ENCODE measurements at regions not wholly inside any gene's neighbourhood (a gene's known extent, or its start where the extent isn't known, plus 50 kb on each side); places are given as distances from the start of the nearest gene placed in this dataset.
"Not testable (repeated sequence)": the region's sequence is repeated elsewhere in the genome, so short reads cannot be mapped to it uniquely, and the experiment has no call there.

DNA sequence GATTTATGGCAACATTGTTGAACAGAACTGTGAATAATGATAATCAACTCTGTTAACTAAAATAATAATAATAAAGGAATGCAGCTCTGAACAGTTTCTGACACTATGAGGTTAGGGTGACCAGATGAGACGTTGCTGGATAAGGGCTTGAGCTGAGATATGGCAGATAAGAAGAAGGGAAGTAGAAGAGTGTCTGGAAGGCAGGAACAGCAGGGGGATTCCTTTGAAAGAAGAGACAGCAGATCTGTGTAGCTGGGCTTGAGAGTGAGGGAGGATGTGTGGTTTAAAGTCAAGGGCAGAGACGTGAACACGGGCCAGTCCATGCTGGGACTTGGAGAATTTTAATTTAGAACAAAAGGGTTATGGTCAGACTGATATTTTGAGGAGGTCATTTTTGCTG, 273.1 kb upstream of the SLC14A2 start:
- DNase-seq (ENCODE audit: low read depth in 2 of 2) = no peak

DNA sequence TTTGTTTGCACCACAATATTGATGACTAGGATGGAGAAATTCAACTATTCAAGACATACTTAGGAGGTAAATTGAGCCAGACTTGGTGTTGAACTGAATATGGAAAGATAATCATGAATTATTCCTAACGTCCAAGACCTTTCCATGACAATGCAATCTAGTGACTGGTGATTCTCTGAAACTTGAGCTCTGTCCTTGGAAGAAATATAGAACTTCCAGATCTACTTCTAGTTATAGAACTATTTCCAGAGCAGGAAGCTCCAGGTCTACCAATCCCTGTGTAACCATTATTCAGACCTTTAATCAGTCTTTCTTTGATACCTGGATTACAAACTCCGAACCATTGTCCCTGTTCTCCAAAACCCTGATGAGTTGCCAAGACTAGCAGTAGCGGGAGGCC, 272.6 kb upstream of the SLC14A2 start:
- DNase-seq (ENCODE audit: low read depth in 2 of 2) = no peak

DNA sequence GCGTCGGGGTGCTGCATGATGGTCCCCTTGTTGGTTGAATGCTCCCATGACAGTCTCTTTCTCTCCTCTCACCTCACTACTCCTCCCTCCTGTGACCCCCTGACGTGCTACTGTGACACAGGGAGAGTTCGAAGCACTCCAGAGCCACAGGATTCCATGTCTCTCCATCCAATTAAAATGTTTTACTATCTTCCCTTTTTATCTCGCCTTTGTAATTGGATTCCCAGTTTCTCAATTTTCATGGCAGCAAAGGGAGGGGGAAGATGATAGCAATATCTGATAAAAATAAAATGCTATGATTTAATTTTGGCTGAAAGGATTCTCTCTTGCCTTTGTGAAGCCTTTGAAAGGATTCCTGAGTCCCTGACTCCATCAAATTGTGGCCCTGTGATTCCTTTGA, 271.9 kb upstream of the SLC14A2 start:
- DNase-seq (ENCODE audit: low read depth in 2 of 2) = no peak

DNA sequence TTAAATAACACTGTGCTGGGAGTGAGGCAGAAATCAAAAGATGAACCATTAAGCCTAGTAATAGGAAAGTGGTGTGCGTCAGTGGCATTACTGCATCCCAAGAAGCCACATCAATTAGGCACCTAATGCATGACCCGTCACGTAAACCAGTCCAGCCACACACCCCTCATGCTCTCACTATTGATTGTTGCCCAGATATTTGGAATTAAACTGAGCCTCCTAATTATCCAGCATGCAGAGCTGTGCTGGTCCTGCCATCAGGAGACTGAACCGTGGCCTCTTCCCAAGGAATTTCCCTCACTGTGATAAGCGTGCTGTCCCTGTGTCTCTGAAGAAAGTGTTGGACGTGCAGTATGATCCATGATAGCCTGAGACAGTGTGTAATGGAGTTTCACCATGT, 270.6 kb upstream of the SLC14A2 start:
- not testable (repeated sequence) for DNase-seq (ENCODE audit: low read depth in 2 of 2)

DNA sequence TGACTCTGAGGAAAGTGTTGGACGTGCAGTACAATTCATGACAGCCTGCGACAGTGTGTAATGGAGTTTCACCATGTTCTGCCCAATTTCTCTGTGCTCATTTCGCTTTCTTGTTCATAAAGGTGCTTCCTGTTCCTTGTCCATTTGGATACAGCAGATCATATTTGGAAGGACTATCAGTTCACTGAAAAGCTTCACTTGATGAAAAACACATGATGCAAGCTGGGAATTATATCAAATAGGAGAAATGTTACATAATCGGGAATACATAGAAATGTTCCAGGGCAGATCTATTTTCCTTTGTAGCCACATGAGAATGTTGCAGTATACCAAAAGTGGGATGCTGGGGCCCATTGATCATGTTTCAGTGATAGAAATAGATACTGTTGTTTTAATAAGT, 266.3 kb upstream of the SLC14A2 start:
- DNase-seq (ENCODE audit: low read depth in 2 of 2) = no peak

DNA sequence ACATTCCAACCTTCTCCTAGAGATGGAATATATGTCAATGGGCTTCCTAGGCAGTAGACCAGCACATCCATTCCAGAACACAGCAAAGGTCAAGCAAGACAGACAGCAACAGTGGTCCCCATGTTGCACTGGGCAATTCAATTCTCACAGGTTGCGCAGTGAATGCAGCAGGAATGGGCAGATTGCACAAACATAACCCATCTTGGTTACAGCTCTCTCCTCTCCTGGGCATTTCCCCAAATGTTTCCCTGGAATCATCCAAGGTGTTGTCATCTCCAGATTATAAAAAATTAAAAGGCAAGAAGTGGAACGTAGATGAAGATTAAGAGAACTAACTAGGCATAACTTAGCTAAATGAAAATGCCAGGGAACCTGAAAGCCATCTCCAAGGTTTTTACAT, 265.8 kb upstream of the SLC14A2 start:
- DNase-seq (ENCODE audit: low read depth in 2 of 2) = no peak

DNA sequence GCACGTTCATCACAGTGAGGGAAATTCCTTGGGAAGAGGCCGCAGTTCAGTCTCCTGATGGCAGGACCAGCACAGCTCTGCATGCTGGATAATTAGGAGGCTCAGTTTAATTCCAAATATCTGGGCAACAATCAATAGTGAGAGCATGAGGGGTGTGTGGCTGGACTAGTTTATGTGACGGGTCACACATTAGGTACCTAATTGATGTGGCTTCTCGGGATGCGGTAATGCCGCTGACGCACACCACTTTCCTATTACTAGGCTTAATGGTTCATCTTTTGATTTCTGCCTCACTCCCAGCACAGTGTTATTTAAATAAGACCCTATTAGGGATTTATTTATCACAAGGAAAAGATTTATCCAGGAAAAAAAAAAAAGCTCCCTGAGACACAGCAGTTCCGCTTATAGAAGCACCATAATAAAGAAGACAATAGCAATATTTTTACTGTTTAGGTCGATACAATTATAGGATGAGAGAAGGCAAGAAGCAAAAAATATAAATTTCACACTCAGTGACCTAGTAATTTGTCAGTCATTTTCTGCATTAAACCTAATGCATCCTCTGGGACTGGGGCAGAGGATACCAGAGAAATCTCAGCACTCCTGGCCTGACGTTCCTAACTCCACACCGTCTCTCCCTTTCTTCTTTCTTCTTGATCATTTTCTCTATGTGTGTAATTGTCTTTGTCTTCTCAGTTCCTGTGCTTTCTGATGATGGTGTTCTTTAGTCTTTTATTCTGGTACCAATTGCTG, 264.7 kb upstream of the SLC14A2 start:
- DNase-seq (ENCODE audit: low read depth in 2 of 2) = no peak

DNA sequence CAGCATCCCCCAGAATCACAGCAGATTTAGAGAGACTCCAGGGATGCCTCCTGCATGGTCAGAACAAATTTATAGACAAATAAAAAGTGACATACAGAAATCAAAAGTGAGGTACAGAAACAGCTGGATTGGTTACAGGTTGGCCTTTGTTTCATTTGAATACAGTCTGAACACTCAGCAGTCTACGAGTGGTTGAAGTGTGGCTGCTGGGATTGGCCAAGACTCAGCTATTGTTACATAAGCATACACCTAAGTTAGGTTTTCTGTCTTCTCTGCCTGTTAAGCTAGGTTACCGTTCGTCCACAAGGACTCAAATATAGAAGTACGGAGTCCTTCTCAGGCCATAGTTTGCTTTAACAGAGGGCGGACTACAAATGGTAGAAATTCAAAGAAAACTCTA, 262.4 kb upstream of the SLC14A2 start:
- DNase-seq (ENCODE audit: low read depth in 2 of 2) = no peak

DNA sequence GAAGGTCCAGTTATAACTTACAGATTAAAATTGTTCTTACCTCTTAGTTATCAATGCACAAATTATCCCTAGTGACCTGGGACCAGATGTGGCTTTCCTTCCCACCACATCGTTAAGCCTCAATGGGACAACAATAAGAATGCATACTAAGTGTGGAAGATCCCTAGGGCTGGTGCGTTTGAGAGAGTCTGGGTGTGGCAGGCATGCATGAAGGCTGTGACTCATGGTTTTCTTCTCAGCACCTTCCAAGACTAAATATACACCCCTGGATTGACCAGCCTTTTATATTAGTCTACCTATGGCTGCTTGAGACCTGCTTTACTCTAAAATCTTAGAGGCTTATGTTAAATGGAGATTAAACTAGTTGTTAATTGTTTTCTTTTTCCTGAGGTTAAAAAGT, 261.7 kb upstream of the SLC14A2 start:
- no peak for DNase-seq (ENCODE audit: low read depth in 2 of 2)

DNA sequence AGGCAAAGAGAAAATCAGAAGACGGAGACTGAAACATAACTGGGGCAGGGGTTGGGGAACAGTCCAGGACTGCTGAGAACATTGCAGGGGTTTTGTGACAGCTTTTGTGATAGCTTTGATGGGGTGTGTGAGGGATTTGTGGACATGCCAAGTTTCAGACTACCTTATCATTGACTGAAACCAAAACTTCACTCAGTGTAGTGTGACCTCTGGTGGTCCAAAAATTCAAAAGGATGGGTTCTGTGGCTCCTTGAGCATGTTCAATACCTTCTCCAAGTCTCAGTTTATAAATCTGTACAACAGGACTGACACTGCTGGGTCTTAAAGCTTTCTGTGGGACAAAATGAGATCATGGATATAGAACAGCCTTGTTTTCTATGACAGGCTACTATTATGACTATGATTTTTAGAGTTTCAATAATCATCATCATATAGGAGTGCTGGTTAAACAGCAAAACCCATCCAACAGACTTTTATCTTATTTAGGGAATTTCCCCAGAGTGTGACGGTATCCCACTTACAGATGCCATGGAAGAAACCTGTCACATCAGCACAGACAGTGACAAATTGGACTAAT, 259.2 kb upstream of the SLC14A2 start:
- DNase-seq (ENCODE audit: low read depth in 2 of 2) = no peak

DNA sequence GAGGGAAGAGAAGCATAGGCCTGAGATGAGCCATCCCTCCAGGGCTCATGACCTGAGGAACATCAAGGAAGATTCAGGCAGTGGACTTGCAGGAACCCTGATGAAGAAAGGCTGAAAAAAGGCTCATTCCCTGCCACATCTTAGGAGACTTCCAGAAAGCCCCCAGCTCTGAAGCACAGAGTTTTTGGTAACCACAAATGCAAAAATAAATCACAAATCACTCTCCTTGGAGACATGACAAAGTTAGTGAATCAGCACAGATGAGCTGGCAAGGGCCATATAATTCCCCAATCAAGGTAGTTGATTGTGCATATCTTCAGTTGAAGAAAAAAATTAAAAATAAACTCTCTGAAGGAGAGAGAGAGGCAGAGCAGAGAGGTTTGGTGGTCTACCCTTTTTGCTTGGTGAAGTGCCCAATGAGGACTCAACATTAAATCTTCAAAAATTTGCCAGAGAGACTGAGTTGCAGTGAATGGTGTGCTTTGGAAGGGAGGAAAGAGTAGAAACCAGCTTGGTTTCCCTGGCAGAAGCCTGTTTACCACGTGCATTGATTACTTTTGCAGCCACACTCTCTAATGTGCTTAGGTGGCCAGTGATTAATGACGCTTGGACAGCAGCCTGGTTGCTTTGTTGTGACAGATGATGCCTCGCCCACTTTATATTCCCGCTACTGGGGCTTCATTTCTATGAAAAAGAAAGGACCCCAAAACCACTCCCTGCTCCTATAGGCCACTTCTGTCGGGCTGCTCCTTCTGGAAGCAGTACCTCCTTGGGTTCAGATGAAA, 257.4 kb upstream of the SLC14A2 start:
- DNase-seq (ENCODE audit: low read depth in 2 of 2) = no peak

DNA sequence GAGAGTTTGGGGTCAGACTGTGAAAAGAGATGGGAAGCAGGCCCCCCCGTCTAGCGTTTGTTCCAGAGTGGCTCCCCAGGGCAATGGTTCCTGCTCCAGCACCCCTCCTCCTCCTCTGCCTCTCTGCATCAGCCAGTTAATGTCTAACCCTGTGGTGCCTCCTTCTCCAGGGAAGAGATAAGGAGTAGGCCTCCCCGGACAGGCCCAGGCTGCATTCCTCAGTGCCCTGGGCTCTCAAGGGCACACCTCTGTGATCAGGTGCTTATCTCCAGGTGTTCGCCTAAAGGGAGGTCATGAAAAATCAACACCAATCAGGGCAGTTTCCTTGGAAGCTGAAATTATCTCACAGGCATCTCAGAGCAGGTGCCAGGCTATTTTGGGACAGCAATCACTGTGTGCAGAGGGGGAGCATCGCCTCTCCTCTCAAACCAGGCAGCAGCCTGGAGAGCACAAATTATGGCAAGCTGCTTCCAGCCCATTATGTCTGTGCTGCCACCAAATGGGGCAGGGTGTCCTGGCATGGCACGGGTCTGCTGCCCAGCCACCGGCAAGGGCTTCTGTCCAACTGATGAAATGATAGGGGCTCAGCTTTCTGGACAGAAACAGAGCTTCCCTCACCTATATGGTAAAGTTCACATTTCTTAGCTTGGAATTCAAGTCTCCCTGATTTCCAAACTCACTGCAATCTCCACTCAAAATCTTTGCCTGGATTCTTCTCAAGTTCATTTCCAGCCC, 255.8 kb upstream of the SLC14A2 start:
- DNase-seq (ENCODE audit: low read depth in 2 of 2) = no peak

DNA sequence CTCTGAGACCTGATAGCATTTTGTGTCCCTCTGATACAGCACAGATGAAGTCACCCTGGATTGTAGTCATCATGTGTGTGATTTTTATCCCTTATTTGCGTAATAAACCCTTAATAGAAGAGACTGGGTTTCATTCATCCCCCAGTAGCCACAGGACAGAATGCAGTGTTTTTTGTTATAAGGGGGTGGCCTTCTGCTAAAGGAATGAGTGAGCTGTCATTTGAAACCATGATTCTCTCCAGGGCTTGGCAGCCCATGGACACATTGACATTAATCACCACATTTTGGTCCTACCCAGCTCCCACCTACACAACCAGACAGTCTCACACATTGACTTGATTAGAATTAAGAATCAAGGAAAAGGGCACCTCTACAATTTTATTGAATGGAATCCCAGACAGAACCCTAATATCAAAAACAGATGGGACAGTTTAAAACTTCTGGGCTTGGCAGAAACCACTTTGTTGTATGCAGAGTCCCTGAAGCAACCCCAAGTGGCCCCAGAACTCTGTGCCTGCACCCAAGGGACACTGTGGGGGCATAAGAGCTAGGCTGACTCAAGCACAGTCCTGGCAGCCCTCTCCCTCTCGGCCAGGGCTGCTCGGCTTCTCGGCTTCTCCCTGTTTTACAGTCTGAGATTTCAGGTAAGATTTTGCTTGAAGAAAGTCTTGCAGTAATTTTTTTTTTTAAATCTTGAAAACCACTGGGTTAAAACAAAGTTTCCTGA, 254.0 kb upstream of the SLC14A2 start:
- no peak for DNase-seq (ENCODE audit: low read depth in 2 of 2)

DNA sequence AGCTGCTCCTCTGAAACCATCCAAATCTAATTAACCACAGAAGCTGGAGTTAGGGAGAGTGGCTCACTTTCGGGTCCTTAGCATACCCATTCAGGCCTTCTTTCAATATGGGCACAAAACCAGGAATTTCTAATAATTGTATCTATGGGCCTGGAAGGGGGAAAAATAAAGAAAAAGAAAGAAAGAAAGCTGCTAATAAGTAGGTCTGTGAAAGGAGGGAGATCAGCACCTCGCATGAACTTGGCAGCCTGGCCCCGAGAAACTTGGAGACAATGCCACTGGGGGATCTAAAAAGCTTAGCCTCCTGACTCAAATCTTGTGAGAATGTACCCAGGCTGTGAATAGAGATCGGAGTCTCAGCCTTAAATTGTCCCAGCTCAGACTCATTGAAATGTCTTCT, 252.1 kb upstream of the SLC14A2 start:
- DNase-seq (ENCODE audit: low read depth in 2 of 2) = no peak

DNA sequence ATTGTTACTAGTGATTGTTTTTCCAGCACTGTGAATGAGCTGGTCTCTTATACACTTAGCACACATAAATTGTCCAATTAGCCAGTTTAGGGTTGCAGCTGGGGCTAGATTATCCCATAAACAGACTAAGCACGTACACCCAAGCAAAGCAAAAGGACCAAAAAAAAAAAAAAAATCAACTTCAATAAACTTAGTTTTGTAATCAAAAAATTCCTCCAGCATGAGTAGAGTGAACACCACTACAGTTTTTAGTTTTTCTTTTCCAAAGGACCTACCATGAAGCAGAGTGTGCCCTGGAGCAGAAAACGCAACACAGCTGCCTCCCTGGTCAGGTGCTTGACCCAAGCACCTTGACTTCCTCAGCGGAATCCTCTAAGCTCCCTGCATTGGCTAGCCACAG, 249.4 kb upstream of the SLC14A2 start:
- no peak for DNase-seq (ENCODE audit: low read depth in 2 of 2)

DNA sequence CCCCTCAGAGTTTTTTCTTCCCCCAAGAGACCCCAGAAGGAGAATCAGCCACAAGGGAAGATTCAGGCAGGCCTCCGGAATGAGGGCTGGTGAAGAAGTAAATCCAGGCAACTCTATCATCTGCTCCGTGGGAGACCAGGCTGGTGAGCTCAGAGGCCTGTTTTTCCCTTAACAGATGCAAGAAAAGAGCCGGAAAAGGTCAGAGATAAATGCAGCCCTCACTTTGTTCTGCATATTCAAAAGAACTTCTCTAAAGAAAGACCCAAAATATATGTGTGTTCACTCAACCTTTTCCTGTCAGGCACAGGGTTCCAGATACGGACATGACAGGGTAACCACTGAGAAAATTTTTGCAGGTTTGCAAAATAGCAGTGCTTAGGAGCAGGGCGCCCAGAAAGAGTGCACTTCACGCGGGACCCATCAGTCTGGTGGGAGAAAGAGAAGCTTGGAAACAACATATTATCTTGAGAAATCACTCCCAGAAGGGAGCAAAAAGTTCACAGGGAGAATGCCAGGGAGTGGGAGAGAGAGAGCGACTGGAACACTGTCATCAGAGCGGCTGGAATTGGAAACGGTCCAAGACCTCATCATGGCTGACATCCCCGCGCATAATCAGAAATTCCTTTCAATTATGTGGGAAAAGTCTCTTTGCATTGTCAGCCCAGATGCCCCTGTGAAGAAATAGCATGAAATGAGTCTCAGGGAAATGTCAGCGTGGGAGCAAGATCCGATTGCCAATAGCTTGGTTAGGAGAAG, 244.8 kb upstream of the SLC14A2 start:
- no peak for DNase-seq (ENCODE audit: low read depth in 2 of 2)

DNA sequence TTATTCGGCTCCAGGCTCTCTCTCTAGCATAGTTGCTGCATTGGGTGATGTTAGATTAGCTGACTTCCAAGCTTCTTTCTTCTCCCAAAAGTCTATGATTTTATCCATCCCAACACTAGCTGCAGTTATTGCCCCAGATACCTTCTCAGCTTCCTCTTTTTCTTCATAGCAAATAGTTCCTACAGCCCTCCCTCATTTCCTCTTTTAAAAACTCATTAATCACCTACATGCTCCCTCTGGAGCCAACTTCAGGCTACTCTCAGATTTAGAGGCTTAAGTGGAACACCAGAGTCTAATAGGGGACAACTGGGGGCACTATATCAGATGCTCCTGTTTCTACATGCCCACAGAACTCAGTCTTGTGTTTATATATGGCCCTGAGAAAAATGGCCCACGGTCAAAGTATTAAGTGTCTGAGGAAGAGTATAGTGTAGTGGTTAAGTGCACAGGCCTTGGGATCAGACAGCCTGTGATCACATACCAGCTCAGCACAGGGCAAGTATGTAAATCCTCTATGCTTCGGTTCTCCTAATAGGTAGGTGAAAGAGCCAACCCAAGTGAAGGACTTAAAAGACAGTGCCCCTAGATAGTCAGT, 241.9 kb upstream of the SLC14A2 start:
- DNase-seq (ENCODE audit: low read depth in 2 of 2) = no peak

DNA sequence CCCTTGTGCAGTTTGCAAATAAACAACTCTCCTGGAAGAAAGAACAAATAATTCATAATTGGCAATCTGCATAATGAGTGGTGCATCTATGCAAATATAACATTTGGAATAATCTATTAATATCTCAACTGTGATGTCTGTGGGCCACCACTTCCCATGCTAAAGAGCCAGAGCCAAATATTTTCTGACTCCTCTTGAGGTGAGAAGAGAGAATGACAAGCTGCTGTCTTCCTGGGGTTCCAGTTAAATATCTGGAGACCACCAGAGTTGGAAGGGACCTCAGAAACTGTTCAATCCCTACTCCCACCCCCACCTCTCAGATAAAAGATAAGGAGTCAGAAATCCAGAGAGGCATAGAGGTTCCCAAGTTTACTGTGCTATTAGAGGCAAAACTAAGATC, 241.0 kb upstream of the SLC14A2 start:
- DNase-seq (ENCODE audit: low read depth in 2 of 2) = no peak

DNA sequence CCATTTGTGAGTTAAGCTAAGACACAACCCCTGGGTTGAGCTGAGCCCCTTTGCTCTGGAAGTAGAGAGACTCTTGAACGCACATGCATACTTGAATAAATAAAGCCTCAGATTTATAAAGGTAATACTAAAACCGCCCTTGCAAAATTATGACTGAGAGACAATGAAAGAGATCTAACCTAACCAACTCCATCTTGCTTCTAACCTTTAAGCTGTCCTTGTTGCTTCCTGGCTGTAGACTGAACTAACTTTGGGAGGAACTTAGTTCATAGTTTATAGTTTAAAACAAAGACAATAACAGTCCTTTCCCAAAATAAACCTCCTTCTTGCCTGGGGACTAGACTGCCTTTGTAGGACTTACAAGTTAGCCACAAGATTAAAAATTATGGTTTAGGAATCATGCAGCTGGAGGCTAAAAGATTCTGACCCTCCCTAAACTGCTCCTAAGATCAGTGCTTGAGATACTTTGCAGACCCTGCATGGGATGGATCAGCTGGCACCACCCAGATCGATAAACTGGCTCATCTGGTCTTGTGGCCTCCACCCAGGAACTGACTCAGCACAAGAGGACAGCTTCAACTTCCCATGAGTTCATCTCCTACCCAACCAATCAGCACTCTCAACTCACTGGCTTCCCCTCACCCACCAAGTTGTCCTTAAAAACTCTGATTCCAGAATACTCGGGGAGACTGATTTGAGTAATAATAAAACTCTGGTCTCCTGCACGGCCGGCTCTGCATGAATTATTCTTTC, 240.2 kb upstream of the SLC14A2 start:
- DNase-seq (ENCODE audit: low read depth in 2 of 2) = no peak

DNA sequence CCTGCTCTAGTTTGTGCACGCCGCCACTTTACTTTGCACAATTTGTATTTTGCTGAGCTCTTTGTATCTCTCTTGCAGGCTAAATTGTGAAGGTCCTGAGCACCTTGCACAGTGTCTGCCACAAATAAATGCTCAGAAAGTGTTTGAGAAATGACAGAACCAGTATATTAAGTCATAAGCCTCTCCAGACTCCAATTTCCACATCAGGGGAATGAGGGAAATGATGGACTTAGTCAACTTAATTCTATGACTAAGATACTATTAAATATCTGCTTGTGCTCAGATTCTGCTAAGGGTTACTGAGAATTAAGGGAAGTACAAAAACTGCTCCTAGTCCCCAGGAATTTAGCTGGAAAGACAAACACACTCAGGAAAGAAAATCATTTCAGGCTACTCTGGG, 239.1 kb upstream of the SLC14A2 start:
- no peak for DNase-seq (ENCODE audit: low read depth in 2 of 2)

Data from stimulated activated CD4-positive, alpha-beta T cell treated with anti-CD3 and anti-CD28 coated beads, Interleukin-1b, Interleukin-23, amount 100 ng/mL, for 1 hour (primary cell).